ENCODE measurements at regions not wholly inside any gene's neighbourhood (a gene's known extent, or its start where the extent isn't known, plus 50 kb on each side); places are given as distances from the start of the nearest gene placed in this dataset.

GRCh38 chr18:51988277-51988676 lies 351.7 kb upstream of the DCC start:
- no peaks in the 10 kb centered on the region for H3K4me1 ChIP-seq
- ChIA-PET CTCF (no interaction called here), POLR2A (no interaction called here)
- no peak for FAIRE-seq
- no peak overlapping the region for H3K4me2 ChIP-seq
- TF ChIP-seq HOXA7 (CRISPR knock-in tag; IDR thresholded peaks at IDR 0.05) = no peak
- no peak for TF ChIP-seq TFCP2L1 (CRISPR knock-in tag; IDR thresholded peaks at IDR 0.05)
- TF ChIP-seq GATA3 (IDR thresholded peaks at IDR 0.05; ENCODE audit: borderline replicate concordance) = no peak
- TF ChIP-seq EP300 (IDR thresholded peaks at IDR 0.05) = no peak
- no peak for TF ChIP-seq CBX8 (IDR thresholded peaks at IDR 0.05)
- no peak for TF ChIP-seq ZNF302 (CRISPR knock-in tag; IDR thresholded peaks at IDR 0.05)
- TF ChIP-seq CHD2 (IDR thresholded peaks at IDR 0.05; ENCODE audit: low read length, partially characterized antibody) = no peak
- TF ChIP-seq SMC3 (IDR thresholded peaks at IDR 0.05) = no peak
- no peak for TF ChIP-seq MAFK (IDR thresholded peaks at IDR 0.05; ENCODE audit: partially characterized antibody)
- no peak for TF ChIP-seq PHF8 (IDR thresholded peaks at IDR 0.05; ENCODE audit: borderline replicate concordance, low read depth)
- TF ChIP-seq NFE2L2 (conservative IDR thresholded peaks at IDR 0.05; ENCODE audit: low read length) = no peak
- TF ChIP-seq ZC3H11A (IDR thresholded peaks at IDR 0.05) = no peak
- no peak for TF ChIP-seq MAZ (IDR thresholded peaks at IDR 0.05; ENCODE audit: borderline replicate concordance, low read depth, low read length)
- no peak for TF ChIP-seq ESRRA (IDR thresholded peaks at IDR 0.05; ENCODE audit: borderline replicate concordance, low read length)
- TF ChIP-seq NPAS2 (CRISPR knock-in tag; IDR thresholded peaks at IDR 0.05; ENCODE audit: borderline replicate concordance) = no peak
- H3K27ac ChIP-seq = no peak overlapping the region
- H3K9me3 ChIP-seq = no peaks in the 10 kb centered on the region
- no peak overlapping the region for H3K4me3 ChIP-seq
- 0% methylated on average over 2 of the region's 2 CpGs for WGBS (ENCODE audit: missing lambda C conversion rate)
- no peak for ATAC-seq
- DNase-seq (ENCODE audit: low read depth in 1 of 2, low spot score in 1 of 2) = no peak

- CTCF ChIA-PET = interaction anchor here (0.6 kb wide), 1 partner anchor 869 kb away, joined by 3 read pairs; no protein-coding TSS in a partner anchor
- no peak for FAIRE-seq
These were observed 342.9 kb upstream of the DCC start for GRCh38 chr18:51997129-51997528.

GRCh38 chr18:51998066-51998465 lies 341.9 kb upstream of the DCC start:
- CTCF ChIA-PET = no interaction called here
- FAIRE-seq = no peak
- POLR2A ChIA-PET = no interaction called here

More at GRCh38 chr18:51997129-51997528, 342.9 kb upstream of the DCC start:
- Histone ChIP-seq H3K27ac (no peak overlapping the region), H3K4me1 (no peaks in the 10 kb centered on the region), H3K4me2 (no peak overlapping the region), H3K9me3 (no peaks in the 10 kb centered on the region), H3K4me3 (no peak overlapping the region)
- DNase-seq (ENCODE audit: low read depth in 1 of 2, low spot score in 1 of 2) (no peak), ATAC-seq (no peak)
- POLR2A ChIA-PET = no interaction called here
- 9% methylated on average over 2 of the region's 2 CpGs for WGBS (ENCODE audit: missing lambda C conversion rate)
- TF ChIP-seq PBX3 (IDR thresholded peaks at IDR 0.05) (no peak), SMC3 (IDR thresholded peaks at IDR 0.05) (no peak), ZNF302 (CRISPR knock-in tag; IDR thresholded peaks at IDR 0.05) (no peak), RAD21 (conservative IDR thresholded peaks at IDR 0.05 in 1 of 2, IDR thresholded peaks at IDR 0.05 in 1 of 2) (no peak), CHD4 (IDR thresholded peaks at IDR 0.05; ENCODE audit: borderline replicate concordance) (no peak), HEYL (CRISPR knock-in tag; IDR thresholded peaks at IDR 0.05) (no peak), ZC3H11A (IDR thresholded peaks at IDR 0.05) (no peak), POLR2AphosphoS2 (conservative IDR thresholded peaks at IDR 0.05; ENCODE audit: low read length) (no peak), EP300 (IDR thresholded peaks at IDR 0.05) (no peak), KDM5A (IDR thresholded peaks at IDR 0.05) (no peak), GATA3 (IDR thresholded peaks at IDR 0.05; ENCODE audit: borderline replicate concordance) (no peak), JUN (IDR thresholded peaks at IDR 0.05) (no peak), JUNB (IDR thresholded peaks at IDR 0.05) (no peak)

More at GRCh38 chr18:51998066-51998465, 341.9 kb upstream of the DCC start:
- TF ChIP-seq ATOH8 (CRISPR knock-in tag; IDR thresholded peaks at IDR 0.05; ENCODE audit: low read depth) (no peak), CHD4 (IDR thresholded peaks at IDR 0.05; ENCODE audit: borderline replicate concordance) (no peak), CBX8 (IDR thresholded peaks at IDR 0.05) (no peak), USF2 (IDR thresholded peaks at IDR 0.05) (no peak), HEYL (CRISPR knock-in tag; IDR thresholded peaks at IDR 0.05) (no peak)
- Histone ChIP-seq H3K4me3 (no peak overlapping the region), H3K4me2 (no peak overlapping the region), H3K4me1 (no peaks in the 10 kb centered on the region), H3K9me3 (no peaks in the 10 kb centered on the region), H3K27ac (no peak overlapping the region)
- DNase-seq (ENCODE audit: low read depth in 1 of 2, low spot score in 1 of 2) (no peak), ATAC-seq (no peak)
- 0% methylated on average over 3 of the region's 3 CpGs for WGBS (ENCODE audit: missing lambda C conversion rate)

Data from A549 (cell line).